ENCODE measurements at regions not wholly inside any gene's neighbourhood (a gene's known extent, or its start where the extent isn't known, plus 50 kb on each side); places are given as distances from the start of the nearest gene placed in this dataset.

- TF ChIP-seq CTCF (IDR thresholded peaks at IDR 0.05): no peak
- no peak for TF ChIP-seq POLR2A (IDR thresholded peaks at IDR 0.05)
- TF ChIP-seq POLR2AphosphoS5 (IDR thresholded peaks at IDR 0.05): no peak
Observed at GRCh38 chr1:191729742-191730141, 428.5 kb upstream of the RGS18 start.

Data from suprapubic skin (tissue), 4 donors.